ENCODE measurements at regions not wholly inside any gene's neighbourhood (a gene's known extent, or its start where the extent isn't known, plus 50 kb on each side); places are given as distances from the start of the nearest gene placed in this dataset.
A peak's percentile ranks its signal among the peaks of the same experiment; 100 is the strongest.

- H3K4me1 Mint-ChIP-seq (ENCODE audit: low read depth): no peaks in the 10 kb centered on the region
- DNase-seq (no peak), ATAC-seq (no peak)
- CTCF ChIA-PET: no interaction called here
- H3K4me3 Mint-ChIP-seq: no peak overlapping the region
- peaks cover 3% of the 10 kb centered on the region for H3K9me3 Mint-ChIP-seq (ENCODE audit: insufficient read depth)
- no peaks in the 10 kb centered on the region for H3K27me3 Mint-ChIP-seq (ENCODE audit: low read depth)
- H3K36me3 Mint-ChIP-seq (ENCODE audit: low read depth): no peaks in the 10 kb centered on the region
- POLR2A ChIA-PET: no interaction called here
- H3K27ac Mint-ChIP-seq: no peak overlapping the region
These were observed 646.9 kb upstream of the LMCD1 start for GRCh38 chr3:7854721-7855120.

GRCh38 chr3:7865611-7866010, 636.0 kb upstream of the LMCD1 start:
- no peak for DNase-seq
- H3K9me3 Mint-ChIP-seq (ENCODE audit: insufficient read depth): peaks cover 4% of the 10 kb centered on the region
- H3K4me1 Mint-ChIP-seq (ENCODE audit: low read depth): no peaks in the 10 kb centered on the region
- CTCF ChIA-PET: no interaction called here
- POLR2A ChIA-PET: no interaction called here
- H3K27ac Mint-ChIP-seq: no peak overlapping the region
- ATAC-seq: no peak
- no peaks in the 10 kb centered on the region for H3K27me3 Mint-ChIP-seq (ENCODE audit: low read depth)
- no peak overlapping the region for H3K4me3 Mint-ChIP-seq
- no peaks in the 10 kb centered on the region for H3K36me3 Mint-ChIP-seq (ENCODE audit: low read depth)

GRCh38 chr3:7867587-7867986, 634.0 kb upstream of the LMCD1 start:
- Mint-ChIP-seq H3K9me3 (ENCODE audit: insufficient read depth) (peaks cover 4% of the 10 kb centered on the region), H3K4me1 (ENCODE audit: low read depth) (no peaks in the 10 kb centered on the region), H3K36me3 (ENCODE audit: low read depth) (no peaks in the 10 kb centered on the region), H3K27me3 (ENCODE audit: low read depth) (no peaks in the 10 kb centered on the region), H3K4me3 (no peak overlapping the region), H3K27ac (no peak overlapping the region)
- ChIA-PET POLR2A (no interaction called here), CTCF (no interaction called here)
- ATAC-seq (no peak), DNase-seq (no peak)

GRCh38 chr3:7871003-7871560, 630.5 kb upstream of the LMCD1 start:
- DNase-seq (no peak), ATAC-seq (no peak)
- Mint-ChIP-seq H3K27me3 (ENCODE audit: low read depth) (no peaks in the 10 kb centered on the region), H3K4me1 (ENCODE audit: low read depth) (no peaks in the 10 kb centered on the region), H3K27ac (no peak overlapping the region), H3K9me3 (ENCODE audit: insufficient read depth) (peaks cover 8% of the 10 kb centered on the region), H3K36me3 (ENCODE audit: low read depth) (no peaks in the 10 kb centered on the region), H3K4me3 (no peak overlapping the region)
- ChIA-PET CTCF (no interaction called here), POLR2A (no interaction called here)

- ATAC-seq: no peak
- no peaks in the 10 kb centered on the region for H3K36me3 Mint-ChIP-seq (ENCODE audit: low read depth)
These were observed 627.5 kb upstream of the LMCD1 start for GRCh38 chr3:7874116-7874515.

GRCh38 chr3:7875925-7876324, 625.7 kb upstream of the LMCD1 start:
- POLR2A ChIA-PET: no interaction called here
- H3K36me3 Mint-ChIP-seq (ENCODE audit: low read depth): no peaks in the 10 kb centered on the region
- H3K27ac Mint-ChIP-seq: no peak overlapping the region

More at GRCh38 chr3:7874116-7874515, 627.5 kb upstream of the LMCD1 start:
- POLR2A ChIA-PET: no interaction called here
- Mint-ChIP-seq H3K4me1 (ENCODE audit: low read depth) (peaks cover 18% of the 10 kb centered on the region), H3K27me3 (ENCODE audit: low read depth) (no peaks in the 10 kb centered on the region), H3K4me3 (no peak overlapping the region), H3K27ac (no peak overlapping the region), H3K9me3 (ENCODE audit: insufficient read depth) (peaks cover 9% of the 10 kb centered on the region)
- CTCF ChIA-PET: no interaction called here
- DNase-seq: no peak

GRCh38 chr3:7876741-7877297, 624.8 kb upstream of the LMCD1 start:
- Mint-ChIP-seq H3K36me3 (ENCODE audit: low read depth) (no peaks in the 10 kb centered on the region), H3K27ac (peak overlapping the region; percentile 78), H3K27me3 (ENCODE audit: low read depth) (no peaks in the 10 kb centered on the region), H3K4me1 (ENCODE audit: low read depth) (peaks cover 27% of the 10 kb centered on the region), H3K9me3 (ENCODE audit: insufficient read depth) (peaks cover 16% of the 10 kb centered on the region), H3K4me3 (peak overlapping the region; percentile 52)
- peak; percentile 61 for DNase-seq
- ChIA-PET POLR2A (no interaction called here), CTCF (no interaction called here)
- ATAC-seq: peak; percentile 92

More at GRCh38 chr3:7875925-7876324, 625.7 kb upstream of the LMCD1 start:
- DNase-seq (no peak), ATAC-seq (no peak)
- CTCF ChIA-PET: no interaction called here
- H3K4me1 Mint-ChIP-seq (ENCODE audit: low read depth): peaks cover 18% of the 10 kb centered on the region
- H3K4me3 Mint-ChIP-seq: no peak overlapping the region
- no peaks in the 10 kb centered on the region for H3K27me3 Mint-ChIP-seq (ENCODE audit: low read depth)
- H3K9me3 Mint-ChIP-seq (ENCODE audit: insufficient read depth): peaks cover 14% of the 10 kb centered on the region

- peak overlapping the region; percentile 78 for H3K27ac Mint-ChIP-seq
- ChIA-PET CTCF (no interaction called here), POLR2A (no interaction called here)
- H3K4me3 Mint-ChIP-seq: peak overlapping the region; percentile 52
- H3K36me3 Mint-ChIP-seq (ENCODE audit: low read depth): no peaks in the 10 kb centered on the region
- no peaks in the 10 kb centered on the region for H3K27me3 Mint-ChIP-seq (ENCODE audit: low read depth)
- H3K9me3 Mint-ChIP-seq (ENCODE audit: insufficient read depth): peaks cover 16% of the 10 kb centered on the region
- H3K4me1 Mint-ChIP-seq (ENCODE audit: low read depth): peaks cover 32% of the 10 kb centered on the region
- no peak for DNase-seq
- ATAC-seq: no peak
These were observed 624.3 kb upstream of the LMCD1 start for GRCh38 chr3:7877312-7877711.

- Mint-ChIP-seq H3K4me3 (no peak overlapping the region), H3K27ac (no peak overlapping the region), H3K27me3 (ENCODE audit: low read depth) (no peaks in the 10 kb centered on the region), H3K4me1 (ENCODE audit: low read depth) (peaks cover 37% of the 10 kb centered on the region), H3K36me3 (ENCODE audit: low read depth) (no peaks in the 10 kb centered on the region), H3K9me3 (ENCODE audit: insufficient read depth) (peaks cover 12% of the 10 kb centered on the region)
- CTCF ChIA-PET: no interaction called here
- no peak for ATAC-seq
- no peak for DNase-seq
- POLR2A ChIA-PET: no interaction called here
These were observed 622.1 kb upstream of the LMCD1 start for GRCh38 chr3:7879572-7879971.

GRCh38 chr3:7881946-7882345, 619.7 kb upstream of the LMCD1 start:
- peaks cover 12% of the 10 kb centered on the region for H3K9me3 Mint-ChIP-seq (ENCODE audit: insufficient read depth)
- no peak overlapping the region for H3K4me3 Mint-ChIP-seq
- peaks cover 30% of the 10 kb centered on the region for H3K4me1 Mint-ChIP-seq (ENCODE audit: low read depth)
- ATAC-seq (no peak), DNase-seq (no peak)
- ChIA-PET CTCF (no interaction called here), POLR2A (no interaction called here)
- no peaks in the 10 kb centered on the region for H3K27me3 Mint-ChIP-seq (ENCODE audit: low read depth)
- H3K27ac Mint-ChIP-seq: no peak overlapping the region
- peaks cover 2% of the 10 kb centered on the region for H3K36me3 Mint-ChIP-seq (ENCODE audit: low read depth)

- no peaks in the 10 kb centered on the region for H3K27me3 Mint-ChIP-seq (ENCODE audit: low read depth)
- H3K36me3 Mint-ChIP-seq (ENCODE audit: low read depth): no peaks in the 10 kb centered on the region
- CTCF ChIA-PET: no interaction called here
- H3K27ac Mint-ChIP-seq: no peak overlapping the region
- POLR2A ChIA-PET: no interaction called here
- DNase-seq: no peak
- peaks cover 4% of the 10 kb centered on the region for H3K9me3 Mint-ChIP-seq (ENCODE audit: insufficient read depth)
- ATAC-seq: no peak
- no peaks in the 10 kb centered on the region for H3K4me1 Mint-ChIP-seq (ENCODE audit: low read depth)
- no peak overlapping the region for H3K4me3 Mint-ChIP-seq
These were observed 604.0 kb upstream of the LMCD1 start for GRCh38 chr3:7897655-7898054.

- peaks cover 3% of the 10 kb centered on the region for H3K4me1 Mint-ChIP-seq (ENCODE audit: low read depth)
- H3K36me3 Mint-ChIP-seq (ENCODE audit: low read depth): no peaks in the 10 kb centered on the region
- POLR2A ChIA-PET: no interaction called here
- no peak overlapping the region for H3K27ac Mint-ChIP-seq
- no peaks in the 10 kb centered on the region for H3K9me3 Mint-ChIP-seq (ENCODE audit: insufficient read depth)
- H3K27me3 Mint-ChIP-seq (ENCODE audit: low read depth): no peaks in the 10 kb centered on the region
- CTCF ChIA-PET: no interaction called here
- ATAC-seq (no peak), DNase-seq (no peak)
- no peak overlapping the region for H3K4me3 Mint-ChIP-seq
These were observed 588.3 kb upstream of the LMCD1 start for GRCh38 chr3:7913283-7913682.

- Mint-ChIP-seq H3K36me3 (ENCODE audit: low read depth) (no peaks in the 10 kb centered on the region), H3K4me3 (no peak overlapping the region), H3K4me1 (ENCODE audit: low read depth) (peaks cover 5% of the 10 kb centered on the region), H3K9me3 (ENCODE audit: insufficient read depth) (no peaks in the 10 kb centered on the region), H3K27ac (no peak overlapping the region), H3K27me3 (ENCODE audit: low read depth) (no peaks in the 10 kb centered on the region)
- DNase-seq: no peak
- ATAC-seq: no peak
- POLR2A ChIA-PET: interaction anchor here (0.7 kb wide), 1 partner anchor 12 kb away, joined by 3 read pairs; no protein-coding TSS in a partner anchor
- CTCF ChIA-PET: no interaction called here
These were observed 586.3 kb upstream of the LMCD1 start for GRCh38 chr3:7915356-7915755.

Measured in activated CD8-positive, alpha-beta T cell treated with anti-CD3 and anti-CD28 coated beads, Interleukin-2, amount 10 ng/mL, durations not matched to agents 7 days and 5 days (primary cell).